HG03175 (cell line): ENCODE measurements at regions not wholly inside any gene's neighbourhood (a gene's known extent, or its start where the extent isn't known, plus 50 kb on each side); places are given as distances from the start of the nearest gene placed in this dataset.
"Not testable (repeated sequence)": the region's sequence is repeated elsewhere in the genome, so short reads cannot be mapped to it uniquely, and the experiment has no call there.

Experiments used
- ATAC-seq: cut with Tn5 transposase; IDR thresholded peaks from one replicate; pipeline ENCODE4 v1.9.1; 2021; ENCODE audit warnings: mild to moderate bottlenecking, moderate library complexity; ENCODE audit not compliant: unreplicated experiment

DNA sequence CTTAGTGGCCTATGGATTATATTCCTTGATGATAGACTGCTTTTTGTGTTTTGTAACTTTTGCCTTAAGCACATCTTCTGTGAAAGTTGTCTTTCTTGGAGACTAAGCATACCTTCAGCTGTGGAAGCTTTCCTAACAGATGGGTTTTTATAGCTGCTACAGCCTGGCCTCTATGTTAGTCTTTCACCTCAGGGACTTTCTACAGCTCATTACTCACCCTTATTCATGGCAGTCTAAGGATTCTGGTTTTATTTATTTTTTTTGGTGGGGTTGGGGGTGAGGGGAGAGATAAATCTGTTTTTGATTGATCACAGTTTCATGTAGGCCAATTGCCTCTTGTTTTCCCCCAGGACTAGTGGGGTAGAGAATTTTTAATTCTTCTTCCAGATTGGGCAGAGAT is 219.9 kb downstream of the DKK1 start:
- no peak for ATAC-seq

DNA sequence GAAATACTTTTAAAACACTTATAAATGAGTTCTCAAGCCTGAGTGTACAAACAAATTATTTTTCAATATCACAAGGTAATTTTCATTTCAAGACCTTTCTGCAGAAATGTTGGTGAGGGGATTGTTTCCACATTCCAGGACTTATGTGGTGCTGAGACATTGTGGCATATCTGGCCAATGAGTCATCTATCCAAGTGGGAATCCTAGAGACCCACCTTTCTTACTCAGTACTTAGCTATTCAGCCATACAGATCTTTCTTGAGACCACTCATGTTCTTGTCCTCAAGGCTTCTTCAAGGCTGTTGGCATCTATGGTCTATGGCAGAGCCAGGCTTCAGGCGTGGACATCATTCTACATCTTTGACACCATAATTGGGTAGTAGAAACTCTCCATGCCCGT is 225.4 kb downstream of the DKK1 start:
- ATAC-seq = no peak

DNA sequence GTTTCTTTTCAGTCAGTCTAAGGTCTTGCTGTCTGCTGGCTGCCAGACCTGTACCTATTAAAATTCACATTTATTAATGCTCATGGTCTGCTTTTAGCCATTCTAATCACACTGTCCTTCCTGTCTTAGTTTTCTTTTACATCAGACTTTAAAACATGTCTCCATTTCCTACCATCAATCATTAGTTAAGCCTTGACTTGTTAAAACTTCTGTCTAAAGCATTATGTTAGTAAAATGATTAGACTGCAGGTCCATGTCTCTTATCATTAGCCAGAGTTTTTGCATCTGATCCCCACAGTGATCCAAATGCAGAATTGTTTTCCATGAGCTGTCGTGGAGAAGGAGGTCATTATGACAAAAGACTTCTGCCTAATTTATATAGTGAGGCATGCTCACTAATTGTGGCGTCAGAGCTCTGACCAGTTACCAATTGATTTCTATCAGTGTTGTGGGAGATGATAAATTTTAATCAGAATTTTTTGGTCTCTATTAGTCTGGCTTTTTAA is 226.5 kb downstream of the DKK1 start:
- no peak for ATAC-seq

DNA sequence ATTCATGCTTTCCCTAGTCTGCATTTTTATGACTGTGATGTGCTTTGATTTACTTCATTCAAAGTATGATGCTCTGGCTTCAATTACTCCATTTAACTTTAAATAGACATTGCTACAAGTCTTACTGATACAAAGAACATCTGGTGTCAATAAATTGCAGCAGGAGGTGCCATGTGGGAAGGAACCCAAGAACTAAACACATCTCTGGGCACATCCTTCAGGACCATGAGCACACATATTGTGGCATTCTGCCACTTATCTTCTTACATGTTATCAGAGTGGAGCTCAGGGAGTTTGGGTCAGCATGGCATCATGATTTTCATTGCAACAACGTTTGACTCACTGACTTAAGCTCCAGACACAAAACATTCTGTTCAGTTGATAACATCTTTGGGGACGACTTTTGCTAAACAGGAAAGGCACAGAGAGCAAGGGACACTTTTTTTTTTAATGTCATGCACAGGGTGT is 227.0 kb downstream of the DKK1 start:
- ATAC-seq = no peak

DNA sequence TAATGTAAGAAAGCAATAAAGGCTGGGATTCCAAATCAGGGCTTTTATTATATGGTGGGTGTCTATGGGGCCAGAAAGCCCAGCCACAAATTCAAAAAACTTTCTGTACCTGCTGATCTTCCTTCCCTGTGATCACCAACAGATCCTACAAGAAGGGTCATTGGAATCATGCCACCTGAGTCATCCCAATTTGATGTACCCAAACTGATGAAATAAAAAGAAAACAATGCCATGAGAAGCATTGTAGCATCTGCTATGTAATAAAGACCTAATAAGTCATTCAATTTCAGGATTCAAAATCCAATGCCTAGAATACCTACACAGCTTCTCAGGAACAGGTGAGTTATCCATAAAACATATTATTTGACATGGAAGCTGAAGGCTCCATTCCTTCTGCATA is 228.8 kb downstream of the DKK1 start:
- ATAC-seq = no peak

DNA sequence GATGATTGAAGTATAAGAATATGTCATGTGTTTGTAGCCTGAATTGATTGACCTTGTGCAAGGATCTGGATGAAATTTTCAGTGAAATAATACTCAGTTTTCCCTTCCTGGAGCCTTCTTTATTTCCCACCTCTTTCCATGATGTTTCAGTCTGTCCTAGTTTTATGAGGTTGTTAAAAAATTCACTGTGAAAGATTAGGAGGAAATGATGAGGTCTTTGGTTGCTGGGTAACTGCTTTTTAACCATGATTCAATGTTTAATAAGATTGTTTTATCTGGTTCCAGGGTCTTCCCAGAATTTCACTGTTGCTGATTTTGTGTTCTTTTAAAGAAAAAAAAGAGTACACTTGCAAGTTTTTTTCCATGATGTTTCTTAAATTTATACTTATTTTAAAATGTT is 221.5 kb downstream of the MBL2 start:
- no peak for ATAC-seq

DNA sequence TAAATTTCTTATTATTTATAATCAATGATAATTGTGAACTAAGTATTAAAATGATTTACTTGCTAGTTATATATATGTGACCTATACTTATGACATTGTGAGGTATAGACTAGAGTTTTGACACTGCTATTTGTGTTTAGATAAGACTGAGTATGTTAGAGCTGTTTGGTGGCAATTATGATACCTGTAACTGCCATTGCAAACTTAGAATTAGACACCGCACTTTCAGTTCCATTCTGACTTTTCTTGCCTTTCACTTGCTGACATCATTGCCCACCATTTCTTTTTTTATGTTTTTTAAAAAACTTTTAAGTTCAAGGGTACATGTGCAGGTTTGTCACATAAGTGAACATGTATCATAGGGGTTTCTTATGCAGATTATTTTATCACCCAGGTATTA is 214.5 kb downstream of the MBL2 start:
- ATAC-seq = peak; percentile 37

DNA sequence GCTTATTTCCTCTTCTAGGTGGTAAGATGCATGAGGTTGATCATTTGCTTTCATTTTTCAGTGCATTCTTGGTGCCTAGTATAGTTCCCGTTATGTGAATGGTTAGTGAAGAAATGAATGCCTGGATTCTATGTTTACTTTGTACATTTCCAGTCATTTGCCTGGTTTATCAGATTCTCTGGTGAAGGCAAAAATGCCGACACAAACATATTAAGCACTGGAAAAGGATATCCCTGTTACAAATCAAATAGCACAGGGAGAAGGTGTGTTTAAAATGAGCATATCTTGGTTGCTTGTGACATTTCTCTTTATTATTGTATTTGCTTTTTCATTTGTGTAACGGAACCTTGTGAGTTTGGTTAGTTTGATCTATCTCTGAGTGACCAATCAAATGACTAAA is 211.3 kb downstream of the MBL2 start:
- ATAC-seq = no peak

DNA sequence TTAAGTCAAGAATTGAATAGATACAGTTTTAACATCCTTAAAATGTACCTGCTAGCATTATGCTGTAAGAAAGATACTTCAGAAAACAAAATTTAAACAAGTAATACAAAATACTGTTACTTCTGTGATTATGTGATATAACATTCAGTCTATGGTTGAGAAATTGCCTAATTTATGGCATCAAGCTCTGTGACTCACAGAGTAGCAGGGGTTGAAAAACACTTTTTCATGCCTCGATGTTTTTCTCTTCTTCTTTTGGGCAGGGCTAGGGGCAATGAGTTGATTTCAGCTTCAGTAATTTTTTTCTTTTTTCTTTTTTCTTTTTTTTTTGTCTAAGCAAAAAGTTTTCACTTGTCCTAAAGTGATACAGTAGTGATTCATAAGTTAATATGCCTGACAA is 209.2 kb downstream of the MBL2 start:
- ATAC-seq = no peak

DNA sequence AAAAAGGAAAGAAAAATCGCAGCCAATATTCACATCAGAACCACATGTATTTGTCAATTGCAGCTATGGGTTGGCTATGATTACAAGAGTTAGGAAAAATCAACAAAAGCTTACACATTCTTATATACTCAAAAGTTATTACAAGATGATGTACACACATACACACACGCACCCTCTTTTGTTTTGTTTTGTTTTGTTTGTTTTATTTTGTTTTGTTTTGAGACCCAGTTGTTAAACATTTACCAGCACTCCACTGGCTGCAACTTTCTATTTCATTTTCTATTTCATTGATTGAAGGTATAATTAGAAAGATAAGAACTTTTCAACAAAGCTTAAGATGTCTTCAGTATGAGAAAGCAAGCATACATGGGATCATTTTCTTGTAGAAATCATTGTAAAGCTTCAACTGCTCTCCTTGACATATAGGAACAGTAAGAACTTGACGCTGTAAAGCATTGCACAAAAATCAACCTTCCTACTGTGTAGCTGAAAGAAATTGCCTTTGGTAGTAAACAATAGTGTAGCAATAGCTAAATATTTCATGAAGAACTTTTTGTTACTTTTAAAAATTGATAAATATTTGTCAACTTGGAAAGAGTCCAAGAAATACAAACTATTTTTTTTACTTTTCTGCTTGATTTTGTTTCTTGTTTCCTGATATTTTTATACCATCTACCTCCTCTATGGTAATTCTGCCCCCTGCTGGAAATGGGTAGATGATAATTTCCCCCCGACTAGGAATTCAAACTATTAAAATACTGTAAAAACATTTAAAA is 205.9 kb downstream of the MBL2 start:
- ATAC-seq = no peak

DNA sequence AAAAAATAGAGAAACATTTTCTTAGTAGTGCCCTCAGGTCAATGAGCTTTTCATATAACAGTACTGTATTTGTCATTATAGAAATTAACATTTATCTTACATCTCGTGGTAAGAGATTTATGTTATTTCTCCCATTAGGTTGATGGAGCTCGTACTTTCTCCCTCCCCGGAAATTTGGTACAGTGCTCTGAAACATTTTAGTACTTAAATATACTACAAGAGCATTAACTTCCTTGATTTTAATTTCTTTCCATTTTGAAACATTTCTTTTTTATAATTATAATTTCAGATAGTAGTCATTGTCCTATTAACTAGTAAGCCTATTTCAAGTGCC is 205.4 kb downstream of the MBL2 start:
- no peak for ATAC-seq

DNA sequence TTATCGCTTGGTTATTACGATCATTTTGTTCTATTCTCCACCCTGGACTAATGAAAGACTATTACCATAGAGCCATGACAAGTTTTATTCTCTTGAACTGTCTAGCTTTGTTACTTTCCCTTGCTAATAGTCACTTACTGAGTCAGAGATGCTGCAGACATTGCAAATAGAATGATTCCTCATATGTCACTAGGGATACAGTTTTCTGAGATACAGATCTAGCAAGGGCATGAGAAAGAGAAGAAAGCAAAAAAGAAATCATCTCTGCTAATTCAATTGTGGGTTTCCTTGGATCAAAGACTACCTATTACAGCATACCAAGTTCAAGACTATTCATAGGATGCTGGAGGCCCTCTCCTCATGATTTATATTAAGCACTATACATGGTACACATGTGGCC is 204.3 kb downstream of the MBL2 start:
- no peak for ATAC-seq

DNA sequence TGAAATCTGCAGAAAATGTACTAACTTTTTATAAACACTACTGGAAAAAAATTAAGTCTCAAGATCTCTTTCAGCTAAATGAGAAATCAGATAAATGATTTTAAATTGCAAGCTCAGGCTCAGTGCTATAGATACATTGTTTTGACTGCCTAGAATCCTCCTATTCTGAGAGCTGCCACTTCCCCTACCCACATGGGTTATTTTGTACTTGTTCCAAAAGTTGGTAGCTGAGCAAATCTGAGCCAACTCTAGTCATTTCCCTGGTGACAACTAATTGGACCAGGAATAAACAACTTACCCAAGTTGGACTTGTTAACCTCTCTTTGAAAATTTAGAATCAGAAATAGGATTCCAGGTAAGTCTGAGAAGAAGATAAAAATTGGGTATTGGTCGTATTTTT is 202.1 kb downstream of the MBL2 start:
- no peak for ATAC-seq

DNA sequence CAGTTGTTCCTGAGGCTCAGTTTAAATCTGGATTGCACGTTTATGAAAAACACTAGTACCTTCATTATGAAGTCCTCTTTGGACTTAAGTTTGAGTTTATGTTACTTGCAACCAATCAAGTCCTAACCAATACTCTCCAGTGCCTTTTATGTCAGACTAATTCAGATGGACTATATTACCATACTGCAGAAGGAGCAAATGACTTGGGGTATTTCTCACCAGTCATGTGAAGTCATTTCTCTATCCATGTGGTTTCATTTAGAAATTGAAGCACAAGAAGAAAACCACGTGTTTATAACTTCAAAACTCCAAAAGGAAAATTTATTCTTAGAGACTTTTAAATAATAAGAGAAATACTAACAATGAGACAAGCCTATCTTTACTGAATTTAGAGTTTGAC is 201.6 kb downstream of the MBL2 start:
- no peak for ATAC-seq

DNA sequence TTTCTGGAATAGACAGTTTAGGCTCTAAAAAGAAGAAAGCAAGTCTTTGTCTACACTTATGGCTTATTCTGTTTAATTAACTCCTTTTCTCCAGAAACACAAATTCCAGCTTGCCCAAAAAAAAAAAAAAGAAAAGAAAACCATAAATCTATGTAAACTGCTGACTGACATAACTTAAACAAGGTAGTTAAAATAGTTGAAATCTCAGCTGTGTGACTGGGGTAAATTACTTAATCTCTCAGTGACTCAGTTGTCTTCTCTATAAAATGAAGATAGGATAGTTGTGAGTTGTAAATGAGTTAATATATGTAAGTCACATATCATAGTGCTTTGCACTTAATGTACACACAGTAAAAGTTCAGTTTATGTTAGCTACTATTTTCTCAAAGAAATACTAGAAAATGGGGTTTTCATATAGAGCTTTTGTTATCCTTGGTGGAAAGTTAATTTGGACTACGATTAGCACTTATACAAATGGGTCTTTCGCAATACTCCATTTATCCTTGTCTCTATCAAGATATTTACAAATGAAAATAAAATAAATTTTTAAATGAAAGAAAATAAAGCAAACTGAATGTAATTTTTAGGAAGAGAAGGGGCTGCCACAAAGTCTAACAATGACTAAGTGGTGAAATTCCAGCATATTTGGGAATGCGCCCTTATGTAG is 200.9 kb downstream of the MBL2 start:
- no peak for ATAC-seq

DNA sequence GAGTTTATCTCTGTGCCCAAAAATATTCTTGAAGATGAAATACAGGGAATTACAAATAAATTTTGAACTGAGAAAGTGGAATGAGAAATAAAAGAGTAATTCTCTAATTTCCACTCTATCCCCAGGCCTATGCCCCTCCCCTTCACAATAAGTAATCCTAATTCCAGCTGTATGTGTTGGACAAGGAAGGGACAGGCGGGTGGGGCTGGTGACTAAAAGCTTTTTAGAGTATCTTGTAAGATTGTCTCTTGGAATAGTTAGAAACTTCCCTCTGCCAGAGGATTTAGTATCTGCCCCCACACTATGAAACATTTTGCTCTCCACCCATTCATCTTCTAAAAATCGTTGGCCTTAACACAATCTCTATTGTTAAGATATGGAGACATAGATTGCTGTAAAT is 199.2 kb downstream of the MBL2 start:
- ATAC-seq = no peak

DNA sequence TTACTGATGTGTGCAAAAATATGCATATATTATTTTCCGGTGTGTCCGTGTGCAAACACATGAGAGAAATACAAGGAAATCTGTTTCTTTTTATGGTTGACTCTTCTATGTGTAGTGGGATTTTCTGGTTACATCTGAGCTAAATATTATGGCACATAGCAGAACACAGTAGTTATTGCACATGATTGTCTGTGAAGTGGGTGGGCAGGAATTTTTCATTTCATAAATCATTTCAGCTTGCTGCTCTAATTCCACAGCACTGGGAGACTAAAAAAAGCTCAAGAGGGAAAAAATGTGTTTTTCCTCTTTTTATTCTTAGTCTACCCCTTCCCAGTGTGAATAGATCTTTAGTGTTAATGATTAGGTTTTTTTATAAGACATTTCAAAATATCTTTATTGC is 197.9 kb downstream of the MBL2 start:
- no peak for ATAC-seq

DNA sequence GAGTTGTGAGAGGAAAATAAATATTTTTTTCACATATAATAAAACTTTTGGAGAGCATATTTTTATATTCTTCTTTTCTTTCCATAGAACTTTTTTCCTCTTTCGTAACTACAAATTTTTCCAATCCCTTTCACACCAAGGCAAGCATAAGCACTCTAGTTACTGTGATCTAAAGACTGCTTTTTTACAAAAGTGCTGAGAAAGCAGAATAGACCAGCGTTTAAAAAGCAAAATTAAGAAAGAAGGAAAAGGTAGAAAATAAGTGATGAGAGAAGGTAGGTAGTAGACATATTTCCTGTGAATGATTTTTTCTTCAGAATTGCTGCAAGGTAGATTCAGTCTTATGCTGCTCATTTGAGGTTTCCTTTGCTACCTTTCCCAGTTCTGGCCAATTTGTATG is 195.5 kb downstream of the MBL2 start:
- ATAC-seq = no peak

DNA sequence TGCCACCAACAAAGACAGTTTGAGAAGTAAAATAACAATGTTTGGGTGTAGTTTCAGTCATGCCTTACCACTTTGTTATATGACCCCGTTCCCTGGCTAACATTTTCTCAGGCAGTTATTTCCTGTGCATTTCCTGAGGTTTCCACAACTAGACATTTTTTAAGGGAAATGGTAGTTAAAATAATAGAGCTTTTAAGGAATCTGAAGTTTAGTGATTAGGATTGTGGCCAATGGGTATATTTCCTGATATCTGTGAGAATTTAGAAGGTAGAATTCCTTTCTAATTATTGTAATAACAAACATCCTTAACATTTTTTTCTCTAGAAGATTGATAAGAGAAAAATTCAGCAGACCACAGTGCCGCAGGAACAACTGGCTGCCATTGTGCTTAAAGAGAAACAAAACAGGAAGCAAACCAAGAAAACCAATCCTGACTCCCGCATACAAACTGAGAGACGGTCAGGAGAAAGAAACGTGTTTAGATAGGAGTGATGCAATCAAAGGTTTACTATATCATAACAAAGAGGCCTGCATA is 193.6 kb downstream of the MBL2 start:
- no peak for ATAC-seq

DNA sequence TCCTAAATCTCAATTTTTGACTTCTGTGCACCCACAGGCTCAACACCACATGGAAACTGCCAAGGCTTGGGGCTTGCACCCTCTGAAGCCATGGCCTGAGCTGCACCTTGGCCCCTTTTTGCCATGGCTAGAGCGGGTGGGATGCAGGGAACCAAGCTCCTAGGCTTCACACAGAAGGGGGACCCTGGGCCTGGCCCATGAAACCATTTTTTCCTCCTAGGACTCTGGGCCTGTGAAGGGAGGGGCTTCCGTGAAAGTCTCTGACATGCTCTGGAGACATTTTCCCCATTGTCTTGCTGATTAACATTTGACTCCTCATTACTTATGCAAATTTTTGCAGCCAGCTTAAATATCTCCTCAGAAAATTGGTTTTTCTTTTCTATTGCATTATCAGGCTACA is 190.9 kb downstream of the MBL2 start:
- ATAC-seq = not testable (repeated sequence)

DNA sequence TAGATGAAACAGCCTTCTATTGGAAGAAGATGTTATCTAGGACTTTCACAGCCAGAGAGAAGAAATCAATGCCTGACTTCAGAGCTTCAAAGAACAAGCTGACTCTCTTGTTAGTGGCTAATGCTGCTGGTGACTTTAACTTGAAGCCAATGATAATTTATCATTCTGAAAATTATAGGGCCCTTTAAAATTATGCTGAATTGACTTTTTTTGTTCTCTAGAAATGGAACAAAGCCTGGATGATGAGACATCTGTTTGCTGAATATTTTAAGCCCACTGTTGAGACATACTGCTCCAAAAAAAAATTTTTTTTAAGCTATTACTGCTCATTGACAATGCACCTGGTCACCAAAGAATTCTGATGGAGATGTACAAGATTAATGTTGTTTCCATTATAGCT is 189.2 kb downstream of the MBL2 start:
- ATAC-seq = no peak

DNA sequence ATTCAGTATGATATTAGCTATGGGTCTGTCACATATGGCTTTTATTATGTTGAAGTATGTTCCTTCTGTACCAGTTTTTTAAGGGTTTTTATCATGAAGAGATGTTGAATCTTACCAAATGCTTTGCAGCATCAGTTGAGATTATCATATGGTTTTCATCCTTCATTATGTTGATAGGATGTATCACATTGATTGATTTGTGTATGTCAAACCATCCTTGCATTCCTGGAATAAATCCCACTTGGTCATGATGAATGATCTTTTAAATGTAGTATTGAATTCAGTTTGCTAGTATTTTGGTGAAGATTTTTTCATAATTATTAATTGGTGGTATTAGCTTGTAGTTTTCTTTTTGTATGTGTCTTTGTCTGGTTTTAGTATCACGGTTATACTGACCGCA is 185.9 kb downstream of the MBL2 start:
- no peak for ATAC-seq
